Prostate gland (tissue), 2 donors: ENCODE measurements at regions not wholly inside any gene's neighbourhood (a gene's known extent, or its start where the extent isn't known, plus 50 kb on each side); places are given as distances from the start of the nearest gene placed in this dataset.

Experiments
- DNase-seq: peaks from one replicate; pipeline ENCODE4 v3.0.0-alpha.2; 2019; ENCODE audit warnings: low spot score
- H3K27ac ChIP-seq, 2 donors: fragments of 200-600 bp; sonication (generic); 2 replicates each; pipeline ENCODE4 v1.5.1; 2017 to 2019
- H3K27me3 ChIP-seq: fragments of 200-600 bp; sonication (generic); replicated peaks from 2 replicates; pipeline ENCODE4 v1.5.1; 2019; ENCODE audit not compliant: insufficient read depth
- H3K36me3 ChIP-seq, 2 donors: fragments of 200-600 bp; sonication (generic); 1 replicate in 1 of 2; 2 replicates in 1 of 2; pipeline versions ENCODE4 v1.5.1 to v1.8.1; 2017 to 2019
- H3K4me1 ChIP-seq: fragments of 200-600 bp; sonication (generic); replicated peaks from 2 replicates; pipeline ENCODE4 v1.5.1; 2019
- H3K4me3 ChIP-seq, 2 donors: fragments of 200-600 bp; sonication (generic); 2 replicates each; pipeline ENCODE4 v1.5.1; 2017 to 2019
- H3K9me3 ChIP-seq: fragments of 200-600 bp; sonication (generic); 2 replicates; pipeline ENCODE4 v1.5.1; 2017
- POLR2A ChIP-seq: fragments of 450-650 bp; IDR thresholded peaks from one replicate; pipeline ENCODE4 v1.6.1; 2016; ENCODE audit warnings: antibody characterized with exemption, mild to moderate bottlenecking
- POLR2AphosphoS5 ChIP-seq: sonication (generic); formaldehyde crosslinking; IDR thresholded peaks from one replicate; pipeline ENCODE4 v1.6.1; 2017; ENCODE audit warnings: antibody characterized with exemption
- WGBS: methylation state at CpG from one replicate; pipeline ENCODE4 v1.1.5; 2018; 5-methylcytosine and 5-hydroxymethylcytosine counted together
- intact Hi-C: fragments of 100-400 bp; cut with DNase I; formaldehyde crosslinking; loops from one replicate; pipeline ENCODE4 v1.14.2; 2022
- TF ChIP-seq, protein P1 (sequence below), 4 experiments: fragments of 200-600 bp in 2 of 4; fragments of 450-650 bp in 2 of 4; sonication (generic) in 2 of 4; IDR thresholded peaks; 1 replicate in 3 of 4; 2 replicates in 1 of 4; pipeline ENCODE4 v1.5.1; 2016 to 2019; ENCODE audit warnings: antibody characterized with exemption in 4 of 4, mild to moderate bottlenecking in 2 of 4, moderate library complexity in 2 of 4

GRCh38 chr2:161036926-161037325 is 123.3 kb upstream of the TANK start:
- Histone ChIP-seq H3K27me3 (no peaks in the 10 kb centered on the region), H3K4me1 (no peaks in the 10 kb centered on the region), H3K27ac (no peak overlapping the region), H3K4me3 (no peak overlapping the region), H3K9me3 (no peaks in the 10 kb centered on the region), H3K36me3 (no peaks in the 10 kb centered on the region)
- intact Hi-C loops: no loop called here
- WGBS: 53% methylated on average over 1 of the region's 1 CpG
- no peak for TF ChIP-seq POLR2A
- TF ChIP-seq POLR2AphosphoS5: no peak
- TF ChIP-seq, protein P1, sequence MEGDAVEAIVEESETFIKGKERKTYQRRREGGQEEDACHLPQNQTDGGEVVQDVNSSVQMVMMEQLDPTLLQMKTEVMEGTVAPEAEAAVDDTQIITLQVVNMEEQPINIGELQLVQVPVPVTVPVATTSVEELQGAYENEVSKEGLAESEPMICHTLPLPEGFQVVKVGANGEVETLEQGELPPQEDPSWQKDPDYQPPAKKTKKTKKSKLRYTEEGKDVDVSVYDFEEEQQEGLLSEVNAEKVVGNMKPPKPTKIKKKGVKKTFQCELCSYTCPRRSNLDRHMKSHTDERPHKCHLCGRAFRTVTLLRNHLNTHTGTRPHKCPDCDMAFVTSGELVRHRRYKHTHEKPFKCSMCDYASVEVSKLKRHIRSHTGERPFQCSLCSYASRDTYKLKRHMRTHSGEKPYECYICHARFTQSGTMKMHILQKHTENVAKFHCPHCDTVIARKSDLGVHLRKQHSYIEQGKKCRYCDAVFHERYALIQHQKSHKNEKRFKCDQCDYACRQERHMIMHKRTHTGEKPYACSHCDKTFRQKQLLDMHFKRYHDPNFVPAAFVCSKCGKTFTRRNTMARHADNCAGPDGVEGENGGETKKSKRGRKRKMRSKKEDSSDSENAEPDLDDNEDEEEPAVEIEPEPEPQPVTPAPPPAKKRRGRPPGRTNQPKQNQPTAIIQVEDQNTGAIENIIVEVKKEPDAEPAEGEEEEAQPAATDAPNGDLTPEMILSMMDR (IDR thresholded peaks at IDR 0.05): no peak
- DNase-seq: no peak

DNA sequence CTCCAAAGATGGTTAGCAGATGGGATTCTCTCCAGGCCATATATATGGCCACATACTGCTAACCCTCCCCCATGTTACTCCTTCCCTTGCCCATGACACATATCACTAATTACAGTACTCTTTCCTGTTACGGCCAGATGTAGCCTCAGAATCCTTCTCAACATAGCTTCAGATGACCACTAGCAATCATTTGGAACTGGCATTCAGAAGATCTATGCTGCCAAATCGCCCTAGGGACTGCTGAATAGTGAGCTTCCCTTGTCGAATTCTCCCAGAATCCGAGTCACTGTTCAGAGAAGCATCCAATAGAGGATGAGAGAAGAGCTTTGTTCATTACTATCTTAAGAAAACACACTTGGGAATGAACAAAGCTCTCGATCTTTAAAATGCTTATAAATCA is 121.2 kb upstream of the TANK start:
- H3K4me1 ChIP-seq: no peaks in the 10 kb centered on the region
- no peaks in the 10 kb centered on the region for H3K36me3 ChIP-seq
- no peak for DNase-seq
- 90% methylated on average over 5 of the region's 5 CpGs for WGBS
- intact Hi-C loops: no loop called here
- H3K9me3 ChIP-seq: no peaks in the 10 kb centered on the region
- H3K27me3 ChIP-seq: no peaks in the 10 kb centered on the region
- no peak overlapping the region for H3K4me3 ChIP-seq
- no peak for TF ChIP-seq POLR2AphosphoS5
- no peak for TF ChIP-seq POLR2A
- TF ChIP-seq, protein P1 (IDR thresholded peaks at IDR 0.05): no peak
- no peak overlapping the region for H3K27ac ChIP-seq

DNA sequence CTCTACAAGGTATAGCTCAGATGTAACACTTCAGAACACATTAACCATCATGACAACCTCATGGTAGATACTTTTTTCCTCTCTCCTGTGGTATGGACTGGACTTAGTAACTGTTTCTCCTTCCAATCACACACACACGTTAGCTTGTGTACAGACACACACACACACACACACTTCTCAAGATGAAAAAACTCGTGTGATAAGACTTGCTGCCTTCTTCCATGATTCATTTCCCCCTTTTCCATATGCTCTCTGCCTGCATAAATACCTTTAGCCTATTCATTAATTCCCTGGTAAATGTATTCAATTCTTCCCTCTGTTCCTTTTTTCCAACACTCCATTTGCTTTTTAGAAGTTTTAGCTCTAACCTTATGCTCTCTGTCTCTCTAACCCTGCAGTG is 118.9 kb upstream of the TANK start:
- no peaks in the 10 kb centered on the region for H3K36me3 ChIP-seq
- H3K4me1 ChIP-seq: no peaks in the 10 kb centered on the region
- no peak overlapping the region for H3K4me3 ChIP-seq
- no peaks in the 10 kb centered on the region for H3K9me3 ChIP-seq
- TF ChIP-seq, protein P1 (IDR thresholded peaks at IDR 0.05): no peak
- TF ChIP-seq POLR2AphosphoS5: no peak
- no peak for TF ChIP-seq POLR2A
- H3K27me3 ChIP-seq: no peaks in the 10 kb centered on the region
- no peak for DNase-seq
- 70% methylated on average over 2 of the region's 2 CpGs for WGBS
- H3K27ac ChIP-seq: no peak overlapping the region
- intact Hi-C loops: no loop called here

GRCh38 chr2:161042990-161043625 is 117.1 kb upstream of the TANK start:
- H3K36me3 ChIP-seq: no peaks in the 10 kb centered on the region
- no peaks in the 10 kb centered on the region for H3K27me3 ChIP-seq
- WGBS: 71% methylated on average over 2 of the region's 2 CpGs
- H3K4me1 ChIP-seq: no peaks in the 10 kb centered on the region
- DNase-seq: no peak
- no peak overlapping the region for H3K27ac ChIP-seq
- TF ChIP-seq, protein P1 (IDR thresholded peaks at IDR 0.05): no peak
- no peak for TF ChIP-seq POLR2AphosphoS5
- no peak for TF ChIP-seq POLR2A
- intact Hi-C loops: no loop called here
- H3K4me3 ChIP-seq: no peak overlapping the region
- H3K9me3 ChIP-seq: no peaks in the 10 kb centered on the region

GRCh38 chr2:161044095-161044865 is 115.9 kb upstream of the TANK start:
- WGBS: 40% methylated on average over 6 of the region's 6 CpGs
- no peak overlapping the region for H3K27ac ChIP-seq
- no peak for DNase-seq

More at GRCh38 chr2:161044095-161044865, 115.9 kb upstream of the TANK start:
- Histone ChIP-seq H3K27me3 (no peaks in the 10 kb centered on the region), H3K36me3 (no peaks in the 10 kb centered on the region), H3K4me1 (no peaks in the 10 kb centered on the region), H3K4me3 (no peak overlapping the region), H3K9me3 (no peaks in the 10 kb centered on the region)
- TF ChIP-seq POLR2AphosphoS5: no peak
- TF ChIP-seq POLR2A: no peak
- intact Hi-C loops: no loop called here
